ENCODE measurements at regions not wholly inside any gene's neighbourhood (a gene's known extent, or its start where the extent isn't known, plus 50 kb on each side); places are given as distances from the start of the nearest gene placed in this dataset.
"Not testable (repeated sequence)": the region's sequence is repeated elsewhere in the genome, so short reads cannot be mapped to it uniquely, and the experiment has no call there.

DNA sequence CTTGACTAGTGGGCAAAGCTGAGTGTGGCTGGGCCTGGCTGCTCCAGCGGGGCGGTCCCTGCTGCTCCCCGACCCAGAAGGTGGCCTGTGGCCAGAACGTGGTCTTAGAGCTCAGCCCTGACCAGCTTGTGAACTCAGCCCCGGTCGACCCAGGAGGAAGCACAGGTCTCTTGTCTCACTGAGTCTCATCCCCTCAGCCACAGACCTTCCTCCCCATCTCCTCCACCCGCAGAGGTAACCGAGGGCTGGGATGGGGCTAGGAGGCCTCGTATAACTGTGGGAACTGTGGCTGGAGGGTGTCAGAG lies 546.2 kb upstream of the B3GAT1 start:
- Histone ChIP-seq H3K27ac (no peak overlapping the region), H3K27me3 (peaks cover 0 to 6% of the 10 kb centered on the region in 2 donors)
- intact Hi-C loops (cut with DNase I) = no loop called here

DNA sequence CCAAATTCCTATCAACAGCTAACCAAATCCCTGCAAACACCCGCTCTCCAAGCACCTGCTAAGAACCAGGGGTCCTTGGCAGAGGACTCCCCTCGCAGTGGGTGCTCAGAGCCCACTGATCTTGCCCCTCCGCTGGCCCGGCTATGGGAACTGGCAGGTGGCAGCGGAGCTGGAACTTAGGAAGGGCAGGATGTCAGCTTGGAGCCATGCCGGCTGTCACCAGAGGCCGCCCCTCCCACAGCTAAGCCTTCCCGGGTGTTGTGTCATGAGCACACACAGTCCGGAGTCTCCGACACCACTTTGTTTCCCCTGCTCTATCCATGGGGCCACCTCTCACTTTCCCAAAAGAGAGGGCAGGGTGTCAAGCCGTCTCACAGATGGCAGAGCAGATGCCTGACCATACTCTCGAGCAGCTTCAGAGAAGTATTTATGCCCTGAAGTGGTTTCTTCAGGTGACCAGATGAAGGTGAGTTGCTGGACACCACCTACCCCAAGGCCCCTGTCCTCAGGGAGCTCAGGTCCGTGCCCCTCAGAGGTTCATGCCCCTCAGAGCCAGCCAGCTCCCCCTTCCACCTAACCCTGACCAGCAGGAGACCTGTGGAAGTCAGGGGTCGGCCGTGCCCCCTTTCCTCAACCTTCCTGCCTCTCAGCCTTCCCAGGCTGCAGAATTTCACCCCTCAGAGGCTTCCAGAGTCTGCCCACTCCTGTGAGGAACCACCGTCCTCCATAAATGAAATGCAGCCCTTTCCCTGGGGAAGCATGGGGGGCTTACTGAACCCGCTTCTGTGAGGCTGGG lies 545.7 kb upstream of the B3GAT1 start:
- intact Hi-C loops (cut with DNase I) = no loop called here
- no peak for DNase-seq
- TF ChIP-seq, protein P1, sequence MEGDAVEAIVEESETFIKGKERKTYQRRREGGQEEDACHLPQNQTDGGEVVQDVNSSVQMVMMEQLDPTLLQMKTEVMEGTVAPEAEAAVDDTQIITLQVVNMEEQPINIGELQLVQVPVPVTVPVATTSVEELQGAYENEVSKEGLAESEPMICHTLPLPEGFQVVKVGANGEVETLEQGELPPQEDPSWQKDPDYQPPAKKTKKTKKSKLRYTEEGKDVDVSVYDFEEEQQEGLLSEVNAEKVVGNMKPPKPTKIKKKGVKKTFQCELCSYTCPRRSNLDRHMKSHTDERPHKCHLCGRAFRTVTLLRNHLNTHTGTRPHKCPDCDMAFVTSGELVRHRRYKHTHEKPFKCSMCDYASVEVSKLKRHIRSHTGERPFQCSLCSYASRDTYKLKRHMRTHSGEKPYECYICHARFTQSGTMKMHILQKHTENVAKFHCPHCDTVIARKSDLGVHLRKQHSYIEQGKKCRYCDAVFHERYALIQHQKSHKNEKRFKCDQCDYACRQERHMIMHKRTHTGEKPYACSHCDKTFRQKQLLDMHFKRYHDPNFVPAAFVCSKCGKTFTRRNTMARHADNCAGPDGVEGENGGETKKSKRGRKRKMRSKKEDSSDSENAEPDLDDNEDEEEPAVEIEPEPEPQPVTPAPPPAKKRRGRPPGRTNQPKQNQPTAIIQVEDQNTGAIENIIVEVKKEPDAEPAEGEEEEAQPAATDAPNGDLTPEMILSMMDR (IDR thresholded peaks at IDR 0.05) = no peak

More for the DNA sequence above, 546.2 kb upstream of the B3GAT1 start:
- no peaks in the 10 kb centered on the region for H3K36me3 ChIP-seq
- no peaks in the 10 kb centered on the region for H3K9me3 ChIP-seq
- no peaks in the 10 kb centered on the region for H3K4me1 ChIP-seq
- H3K4me3 ChIP-seq = no peak overlapping the region
- ATAC-seq (no peak), DNase-seq (no peak)
- TF ChIP-seq, protein P1 (IDR thresholded peaks at IDR 0.05) = no peak

DNA sequence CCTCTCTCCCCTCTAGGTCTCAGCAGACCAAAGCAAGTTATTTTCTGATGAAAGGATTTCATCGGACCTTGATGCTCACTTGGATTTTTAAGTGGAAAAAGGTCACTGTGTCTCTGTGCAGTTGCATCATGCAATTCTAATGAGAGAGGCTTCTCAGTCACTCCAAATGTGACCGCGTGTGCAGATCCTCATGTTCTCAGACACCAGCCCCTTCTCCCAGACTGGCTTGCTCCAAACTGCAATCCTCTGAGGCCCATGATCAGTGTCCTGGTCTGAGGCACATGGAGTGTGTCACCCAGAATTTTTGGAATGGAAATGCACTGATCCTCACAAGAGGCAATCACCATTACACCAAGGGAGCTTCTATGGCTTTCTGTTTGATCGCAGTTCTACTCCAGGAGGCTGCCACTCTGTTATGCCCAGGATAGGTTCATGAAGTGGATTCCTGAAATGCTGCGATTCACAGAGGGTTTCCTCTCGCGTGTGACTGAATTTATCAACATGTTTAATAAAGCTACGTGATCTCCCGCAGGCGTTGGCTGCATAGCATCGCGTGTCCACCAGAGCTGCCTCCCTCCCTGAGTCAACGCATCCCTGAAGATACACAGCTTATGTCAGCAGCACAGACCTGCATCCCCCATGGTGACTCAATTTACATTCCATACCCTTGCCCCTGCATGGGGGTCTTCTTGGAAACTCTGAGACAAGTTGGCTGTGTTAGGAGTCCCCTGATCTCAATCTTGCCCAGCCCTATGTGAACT lies 544.6 kb upstream of the B3GAT1 start:
- H3K36me3 ChIP-seq = no peaks in the 10 kb centered on the region
- no peaks in the 10 kb centered on the region for H3K4me1 ChIP-seq
- TF ChIP-seq, protein P1 (IDR thresholded peaks at IDR 0.05) = no peak
- no peaks in the 10 kb centered on the region for H3K9me3 ChIP-seq
- no peak overlapping the region for H3K4me3 ChIP-seq
- no peak for DNase-seq
- H3K27me3 ChIP-seq = peaks cover 0 to 6% of the 10 kb centered on the region in 2 donors
- intact Hi-C loops (cut with DNase I) = no loop called here
- H3K27ac ChIP-seq = no peak overlapping the region
- ATAC-seq = no peak

More for the DNA sequence above, 545.7 kb upstream of the B3GAT1 start:
- Histone ChIP-seq H3K9me3 (no peaks in the 10 kb centered on the region), H3K27me3 (peaks cover 0 to 6% of the 10 kb centered on the region in 2 donors), H3K36me3 (no peaks in the 10 kb centered on the region), H3K27ac (no peak overlapping the region), H3K4me3 (no peak overlapping the region), H3K4me1 (no peaks in the 10 kb centered on the region)
- no peak for ATAC-seq

- H3K4me1 ChIP-seq; H3K27me3 ChIP-seq; H3K9me3 ChIP-seq; intact Hi-C loops (cut with DNase I); DNase-seq; H3K36me3 ChIP-seq; H3K27ac ChIP-seq; H3K4me3 ChIP-seq; ATAC-seq: not testable (repeated sequence)
Observed at GRCh38 chr11:134955970-134956369, 543.9 kb upstream of the B3GAT1 start.

DNA sequence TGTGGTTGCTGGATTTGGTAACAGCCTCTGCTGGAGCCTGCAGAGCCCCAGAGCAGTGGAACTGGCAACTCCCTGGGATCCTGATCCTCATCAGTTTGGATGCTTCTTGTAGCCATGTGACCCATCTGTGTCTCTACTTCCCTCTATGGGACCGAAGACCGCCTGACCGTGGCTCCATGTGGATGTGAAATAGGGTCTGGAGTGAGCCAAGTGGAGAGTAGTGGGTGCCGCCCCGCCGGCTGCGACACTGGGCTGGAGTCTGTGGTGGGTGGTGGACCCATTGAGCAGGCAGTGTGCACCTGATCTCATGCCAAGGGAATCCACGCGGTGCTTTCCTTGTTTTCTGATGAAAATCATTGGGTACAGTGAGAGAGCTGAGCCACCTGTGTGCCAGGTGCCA lies 543.2 kb upstream of the B3GAT1 start:
- ATAC-seq (no peak), DNase-seq (no peak)
- Histone ChIP-seq H3K27ac (no peak overlapping the region), H3K27me3 (peaks cover 0 to 6% of the 10 kb centered on the region in 2 donors), H3K36me3 (no peaks in the 10 kb centered on the region), H3K4me1 (no peaks in the 10 kb centered on the region), H3K4me3 (no peak overlapping the region), H3K9me3 (no peaks in the 10 kb centered on the region)
- TF ChIP-seq, protein P1 (IDR thresholded peaks at IDR 0.05) = no peak
- intact Hi-C loops (cut with DNase I) = no loop called here

DNA sequence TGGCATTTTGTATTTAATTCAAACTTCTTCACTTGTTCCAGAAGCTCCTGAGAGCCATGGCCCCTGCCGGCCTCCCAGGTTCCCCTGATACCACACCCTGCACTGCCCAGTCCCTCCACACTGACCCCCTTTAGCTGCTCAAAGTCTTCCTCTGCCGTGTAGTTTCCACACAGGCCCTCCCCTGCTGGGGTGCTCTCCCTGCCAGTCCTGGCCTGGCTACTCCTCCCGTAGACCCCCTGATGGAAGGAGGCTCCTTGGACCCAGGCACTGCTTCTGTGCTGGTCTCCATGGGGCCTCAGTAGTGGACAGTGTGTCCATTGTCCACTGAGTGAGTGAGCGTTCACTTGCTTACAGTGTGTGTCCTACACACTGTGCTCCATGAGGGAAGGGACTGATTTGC lies 542.4 kb upstream of the B3GAT1 start:
- H3K36me3 ChIP-seq; H3K4me3 ChIP-seq; intact Hi-C loops (cut with DNase I); H3K27me3 ChIP-seq; H3K9me3 ChIP-seq; DNase-seq; ATAC-seq; H3K4me1 ChIP-seq; H3K27ac ChIP-seq: not testable (repeated sequence)

DNA sequence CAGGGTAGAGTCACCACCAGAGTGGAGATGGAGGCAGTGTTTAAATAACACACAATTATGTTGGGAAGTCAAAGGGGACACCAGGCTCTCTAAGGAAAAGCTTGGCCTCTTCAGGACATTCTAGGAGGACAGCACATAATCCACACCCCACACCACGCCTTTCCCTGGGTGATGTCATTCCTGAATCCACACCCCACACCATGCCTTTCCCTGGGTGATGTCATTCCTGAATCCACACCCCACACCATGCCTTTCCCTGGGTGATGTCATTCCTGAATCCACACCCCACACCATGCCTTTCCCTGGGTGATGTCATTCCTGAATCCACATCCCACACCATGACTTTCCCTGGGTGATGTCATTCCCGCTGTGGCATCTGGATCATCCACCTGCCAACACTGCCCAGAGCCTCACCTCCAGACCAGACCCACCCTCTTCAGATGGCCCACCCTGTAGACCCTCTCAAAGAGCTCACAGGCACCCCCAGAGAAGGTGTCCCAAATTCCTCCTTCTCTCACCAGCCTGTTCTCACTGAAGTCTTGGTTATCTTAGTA lies 541.5 kb upstream of the B3GAT1 start:
- H3K27me3 ChIP-seq; H3K9me3 ChIP-seq; ATAC-seq; H3K4me1 ChIP-seq; H3K36me3 ChIP-seq; DNase-seq; H3K4me3 ChIP-seq; H3K27ac ChIP-seq; intact Hi-C loops (cut with DNase I): not testable (repeated sequence)

All from left lung (tissue), 4 donors.